ENCODE measurements at regions not wholly inside any gene's neighbourhood (a gene's known extent, or its start where the extent isn't known, plus 50 kb on each side); places are given as distances from the start of the nearest gene placed in this dataset.

- no peak for DNase-seq (ENCODE audit: low read depth)
Measured at GRCh38 chr16:79543219-79543618, 57.3 kb downstream of the MAF start.

GRCh38 chr16:79542237-79542774, 58.2 kb downstream of the MAF start:
- DNase-seq (ENCODE audit: low read depth), result no peak

- DNase-seq (ENCODE audit: low read depth), result no peak
Measured at GRCh38 chr16:79540825-79541595, 59.5 kb downstream of the MAF start.

- no peak for DNase-seq (ENCODE audit: low read depth)
Measured at GRCh38 chr16:79537584-79537983, 63.0 kb downstream of the MAF start.

GRCh38 chr16:79536958-79537357, 63.6 kb downstream of the MAF start:
- DNase-seq (ENCODE audit: low read depth), result no peak

GRCh38 chr16:79535130-79535529, 65.4 kb downstream of the MAF start:
- no peak for DNase-seq (ENCODE audit: low read depth)

GRCh38 chr16:79534143-79534542, 66.4 kb downstream of the MAF start:
- DNase-seq (ENCODE audit: low read depth), result no peak

- DNase-seq (ENCODE audit: low read depth), result no peak
Measured at GRCh38 chr16:79533292-79533691, 67.2 kb downstream of the MAF start.

GRCh38 chr16:79532785-79533184, 67.8 kb downstream of the MAF start:
- no peak for DNase-seq (ENCODE audit: low read depth)

- no peak for DNase-seq (ENCODE audit: low read depth)
Measured at GRCh38 chr16:79532273-79532672, 68.3 kb downstream of the MAF start.

- no peak for DNase-seq (ENCODE audit: low read depth)
Measured at GRCh38 chr16:79528338-79528737, 72.2 kb downstream of the MAF start.

- DNase-seq (ENCODE audit: low read depth), result no peak
Measured at GRCh38 chr16:79523971-79524370, 76.6 kb downstream of the MAF start.

- no peak for DNase-seq (ENCODE audit: low read depth)
Measured at GRCh38 chr16:79519448-79519847, 81.1 kb downstream of the MAF start.

- no peak for DNase-seq (ENCODE audit: low read depth)
Measured at GRCh38 chr16:79517156-79517555, 83.4 kb downstream of the MAF start.

- DNase-seq (ENCODE audit: low read depth), result no peak
Measured at GRCh38 chr16:79510879-79511278, 89.7 kb downstream of the MAF start.

GRCh38 chr16:79509906-79510305, 90.6 kb downstream of the MAF start:
- DNase-seq (ENCODE audit: low read depth), result no peak

GRCh38 chr16:79509211-79509631, 91.3 kb downstream of the MAF start:
- DNase-seq (ENCODE audit: low read depth), result no peak

GRCh38 chr16:79508294-79508693, 92.2 kb downstream of the MAF start:
- no peak for DNase-seq (ENCODE audit: low read depth)

GRCh38 chr16:79505344-79505743, 95.2 kb downstream of the MAF start:
- no peak for DNase-seq (ENCODE audit: low read depth)

GRCh38 chr16:79503511-79503910, 97.0 kb downstream of the MAF start:
- no peak for DNase-seq (ENCODE audit: low read depth)

GRCh38 chr16:79501446-79501845, 99.1 kb downstream of the MAF start:
- DNase-seq (ENCODE audit: low read depth), result no peak

GRCh38 chr16:79500866-79501265, 99.7 kb downstream of the MAF start:
- DNase-seq (ENCODE audit: low read depth), result no peak

- DNase-seq (ENCODE audit: low read depth), result no peak
Measured at GRCh38 chr16:79500286-79500685, 100.3 kb downstream of the MAF start.

- no peak for DNase-seq (ENCODE audit: low read depth)
Measured at GRCh38 chr16:79498928-79499327, 101.6 kb downstream of the MAF start.
